ENCODE measurements at regions not wholly inside any gene's neighbourhood (a gene's known extent, or its start where the extent isn't known, plus 50 kb on each side); places are given as distances from the start of the nearest gene placed in this dataset.

GRCh38 chr4:34178476-34178875 is 2065.8 kb downstream of the ARAP2 start:
- Histone ChIP-seq H4K8ac (ENCODE audit: extremely low read depth, insufficient read depth, low read length) (no peak overlapping the region), H3K79me1 (ENCODE audit: low read depth, low read length) (no peaks in the 10 kb centered on the region), H2BK20ac (ENCODE audit: low read length) (no peak overlapping the region), H3K4me3 (ENCODE audit: extremely low read depth in 1 of 4, insufficient read depth in 2 of 4, low read depth in 3 of 4, low read length in 4 of 4) (no peak overlapping the region), H2AFZ (ENCODE audit: low read length) (no peak overlapping the region), H2BK5ac (ENCODE audit: low read depth, low read length) (no peak overlapping the region), H4K20me1 (replicated peaks in 1 of 2; ENCODE audit: control insufficient read depth in 1 of 2, insufficient read depth in 2 of 2, low read length in 2 of 2) (no peaks in the 10 kb centered on the region), H3K23ac (ENCODE audit: insufficient read length) (no peak overlapping the region), H3K23me2 (ENCODE audit: low read depth, low read length) (no peaks in the 10 kb centered on the region), H3K27ac (ENCODE audit: low read depth, low read length) (no peak overlapping the region), H3K9me3 (ENCODE audit: insufficient read depth in 2 of 2, low read depth in 1 of 2, low read length in 1 of 2) (no peaks in the 10 kb centered on the region), H2AK5ac (ENCODE audit: low read depth, low read length) (no peak overlapping the region), H2BK15ac (ENCODE audit: low read length) (no peak overlapping the region), H3K4ac (replicated peaks; ENCODE audit: insufficient read length, low read depth, low read length) (no peak overlapping the region), H2BK12ac (ENCODE audit: low read depth, low read length) (no peak overlapping the region), H3K18ac (ENCODE audit: extremely low read depth, low read length) (no peak overlapping the region), H3K27me3 (replicated peaks in 1 of 4; ENCODE audit: control insufficient read depth in 3 of 4, extremely low read depth in 1 of 4, insufficient read depth in 3 of 4, low read length in 3 of 4) (no peaks in the 10 kb centered on the region), H3K36me3 (ENCODE audit: control insufficient read depth in 2 of 4, insufficient read depth in 4 of 4, low read length in 3 of 4) (no peaks in the 10 kb centered on the region), H4K5ac (ENCODE audit: insufficient read length, low read depth, low read length) (no peak overlapping the region), H3K79me2 (ENCODE audit: control insufficient read depth in 1 of 2, insufficient read depth in 2 of 2, low read length in 2 of 2) (no peaks in the 10 kb centered on the region), H3K14ac (ENCODE audit: insufficient read length) (no peak overlapping the region), H4K91ac (replicated peaks; ENCODE audit: insufficient read length, low read length) (no peak overlapping the region), H3K4me1 (replicated peaks in 1 of 4; ENCODE audit: control insufficient read depth in 3 of 4, insufficient read depth in 4 of 4, low read length in 3 of 4) (no peaks in the 10 kb centered on the region; a peak in 2 of 7 replicates), H3K9ac (replicated peaks in 1 of 4; ENCODE audit: extremely low read depth in 1 of 4, low read depth in 3 of 4, low read length in 3 of 4) (no peak overlapping the region), H2BK120ac (replicated peaks; ENCODE audit: low read depth, low read length) (no peak overlapping the region), H3K56ac (replicated peaks; ENCODE audit: insufficient read length, low read depth, low read length) (no peak overlapping the region), H3K4me2 (ENCODE audit: insufficient read depth in 1 of 2, low read depth in 2 of 2, low read length in 2 of 2) (no peak overlapping the region)
- CTCF ChIA-PET (ENCODE audit: partially characterized antibody), result interaction anchor here (1.7 kb wide), 1 partner anchor 24 kb away, joined by 4 read pairs; no protein-coding TSS in a partner anchor
- TF ChIP-seq ZNF274 (IDR thresholded peaks at IDR 0.05; ENCODE audit: borderline replicate concordance, extremely low read depth, low read length) (no peak), TEAD4 (IDR thresholded peaks at IDR 0.05; ENCODE audit: low read depth, low read length) (0 out of 2 replicates have a peak, but pooled peaks have one; percentile 28), ATF3 (IDR thresholded peaks at IDR 0.05; ENCODE audit: insufficient read depth, low read depth, low read length) (no peak), POU5F1 (IDR thresholded peaks at IDR 0.05; ENCODE audit: low read depth, low read length) (no peak), PHF8 (conservative IDR thresholded peaks at IDR 0.05; ENCODE audit: low read depth, low read length) (no peak), SP1 (IDR thresholded peaks at IDR 0.05; ENCODE audit: low read depth, low read length) (no peak)
- POLR2A ChIA-PET (ENCODE audit: partially characterized antibody), result no interaction called here
- FAIRE-seq (no peak), DNase-seq (ENCODE audit: low read depth in 1 of 2, low spot score in 2 of 2) (no peak)
